OCI-LY1 (cell line): ENCODE measurements at regions not wholly inside any gene's neighbourhood (a gene's known extent, or its start where the extent isn't known, plus 50 kb on each side); places are given as distances from the start of the nearest gene placed in this dataset.

Experiments
- CTCF ChIP-seq: fragments of 200-600 bp; sonication (generic), shearing (Covaris generic); IDR thresholded peaks from 2 replicates; pipeline ENCODE4 v1.5.1; 2017; ENCODE audit warnings: mild to moderate bottlenecking, antibody characterized with exemption, low read length, moderate library complexity, mixed read lengths
- EZH2 ChIP-seq: fragments of 200-600 bp; sonication (generic), shearing (Covaris generic); IDR thresholded peaks from 2 replicates; pipeline ENCODE4 v1.8.0; 2017; ENCODE audit warnings: borderline replicate concordance, mixed run types, mild to moderate bottlenecking, antibody characterized with exemption, low read length, moderate library complexity, mixed read lengths

GRCh38 chr7:19526639-19527038 is 182.2 kb downstream of the POLR1F start:
- TF ChIP-seq CTCF (no peak), EZH2 (no peak)
